B cell (primary cell): ENCODE measurements at regions not wholly inside any gene's neighbourhood (a gene's known extent, or its start where the extent isn't known, plus 50 kb on each side); places are given as distances from the start of the nearest gene placed in this dataset.

Experiments used
- ATAC-seq: fragments of 200-7000 bp; cut with Tn5 transposase; one replicate; pipeline ENCODE4 v1.10.0; 2021; ENCODE audit warnings: low read depth, mild to moderate bottlenecking, moderate number of reproducible peaks, moderate library complexity
- CTCF ChIA-PET: fragments of 350-600 bp; sonication (Branson Sonifier 250); formaldehyde crosslinking; loops from one replicate; lab custom pipeline; 2021; ENCODE audit warnings: antibody characterized with exemption, inconsistent platforms; lab: Charles Lee
- POLR2A ChIA-PET: fragments of 350-600 bp; sonication (Branson Sonifier 250); formaldehyde crosslinking; loops from one replicate; lab custom pipeline; 2021; ENCODE audit warnings: antibody characterized with exemption; lab: Charles Lee
- DNase-seq: peaks from one replicate; pipeline ENCODE4 v3.0.0; 2013
- H2AFZ ChIP-seq: 2 replicates; pipeline ENCODE4 v1.6.1; 2012; ENCODE audit warnings: mild to moderate bottlenecking, low read depth, low read length; ENCODE audit not compliant: insufficient read depth, poor library complexity, severe bottlenecking
- H3K27ac ChIP-seq, 2 donors: 1 replicate in 1 of 2; 2 replicates in 1 of 2; pipeline ENCODE4 v1.5.1; 2012 to 2013; ENCODE audit warnings: low read length in 2 of 2, mild to moderate bottlenecking in 2 of 2, moderate library complexity in 1 of 2
- H3K27me3 ChIP-seq, 4 experiments: fragments of 200-600 bp in 1 of 4; sonication (generic) in 1 of 4; replicated peaks in 1 of 4; 1 replicate in 2 of 4; 2 replicates in 2 of 4; pipeline versions ENCODE4 v1.6.1 to v1.7.0; 2013 to 2016; ENCODE audit warnings: low read length in 3 of 4, mild to moderate bottlenecking in 2 of 4, mixed read lengths in 1 of 4, moderate library complexity in 1 of 4; ENCODE audit not compliant: insufficient read depth in 4 of 4, control insufficient read depth in 3 of 4; ENCODE audit errors: control extremely low read depth in 1 of 4
- H3K36me3 ChIP-seq, 2 experiments: replicated peaks in 1 of 2; 1 replicate in 1 of 2; 2 replicates in 1 of 2; pipeline versions ENCODE4 v1.6.1 to v1.7.1; 2013; ENCODE audit warnings: low read length in 1 of 2; ENCODE audit not compliant: insufficient read depth in 2 of 2, control insufficient read depth in 1 of 2; ENCODE audit errors: control extremely low read depth in 1 of 2, extremely low read depth in 1 of 2
- H3K4me1 ChIP-seq, 2 donors: fragments of 200-600 bp in 1 of 2; sonication (generic) in 1 of 2; 1 replicate in 1 of 2; 2 replicates in 1 of 2; pipeline versions ENCODE4 v1.5.1 to v1.6.1; 2013 to 2017; ENCODE audit warnings: low read length in 2 of 2; ENCODE audit not compliant: control insufficient read depth in 2 of 2, insufficient read depth in 2 of 2
- H3K4me2 ChIP-seq: replicated peaks from 2 replicates; pipeline ENCODE3; 2012; ENCODE audit warnings: mild to moderate bottlenecking, low read depth, low read length; ENCODE audit not compliant: poor library complexity, severe bottlenecking
- H3K4me3 ChIP-seq, 5 experiments: fragments of 200-600 bp in 1 of 5; sonication (generic) in 1 of 5; 1 replicate in 3 of 5; 2 replicates in 2 of 5; pipeline versions ENCODE4 v1.5.1 to v1.7.0; 2011 to 2016; ENCODE audit warnings: low read length in 4 of 5, mild to moderate bottlenecking in 4 of 5, low read depth in 2 of 5, control low read depth in 1 of 5, moderate library complexity in 1 of 5; ENCODE audit not compliant: insufficient read depth in 1 of 5; ENCODE audit errors: control extremely low read depth in 1 of 5, extremely low read depth in 1 of 5
- H3K79me2 ChIP-seq: fragments of 200-600 bp; sonication (generic); one replicate; pipeline ENCODE4 v1.6.0; 2016; ENCODE audit warnings: low read length; ENCODE audit not compliant: control insufficient read depth, insufficient read depth
- H3K9ac ChIP-seq: fragments of 200-600 bp; sonication (generic); 2 replicates; pipeline ENCODE4 v1.6.1; 2017; ENCODE audit warnings: mild to moderate bottlenecking, low read length, moderate library complexity
- H3K9me3 ChIP-seq, 3 donors: one replicate each; pipeline versions ENCODE4 v1.6.1 to v1.7.1; 2013; ENCODE audit warnings: low read length in 2 of 3; ENCODE audit not compliant: control insufficient read depth in 2 of 3, insufficient read depth in 1 of 3; ENCODE audit errors: control extremely low read depth in 1 of 3
- H4K20me1 ChIP-seq: 2 replicates; pipeline ENCODE4 v1.6.0; 2012; ENCODE audit warnings: mild to moderate bottlenecking, low read length; ENCODE audit not compliant: insufficient read depth, control insufficient read depth, poor library complexity, severe bottlenecking
- H3K27ac Mint-ChIP-seq: one replicate; pipeline ENCODE4 v1.8.0; 2021; ENCODE audit warnings: mixed read lengths
- H3K27me3 Mint-ChIP-seq: one replicate; pipeline ENCODE4 v1.8.0; 2021; ENCODE audit warnings: mixed read lengths
- H3K4me1 Mint-ChIP-seq: one replicate; pipeline ENCODE4 v1.8.0; 2021; ENCODE audit warnings: mixed read lengths
- H3K4me3 Mint-ChIP-seq: one replicate; pipeline ENCODE4 v1.8.0; 2021; ENCODE audit warnings: mixed read lengths
- H3K9me3 Mint-ChIP-seq: one replicate; pipeline ENCODE4 v1.8.0; 2022; ENCODE audit warnings: mixed read lengths; ENCODE audit not compliant: insufficient read depth
- EZH2 ChIP-seq: IDR thresholded peaks from 2 replicates; pipeline ENCODE4 v1.6.1; 2012; ENCODE audit warnings: borderline replicate concordance, low read depth, mild to moderate bottlenecking, moderate library complexity, low read length; ENCODE audit not compliant: insufficient read depth, poor library complexity, severe bottlenecking
- WGBS: methylation state at CpG from one replicate; pipeline ENCODE4 v1.1.5; 2013; ENCODE audit warnings: missing lambda C conversion rate; ENCODE audit not compliant: insufficient coverage; 5-methylcytosine and 5-hydroxymethylcytosine counted together
- intact Hi-C: fragments of 100-400 bp; cut with micrococcal nuclease; formaldehyde crosslinking; loops from one replicate; pipeline ENCODE4 v1.10.0; 2022
- TF ChIP-seq, protein P1 (sequence below): fragments of 200-600 bp; IDR thresholded peaks from one replicate; pipeline ENCODE4 v1.8.0; 2022; ENCODE audit warnings: antibody characterized with exemption, mild to moderate bottlenecking

DNA sequence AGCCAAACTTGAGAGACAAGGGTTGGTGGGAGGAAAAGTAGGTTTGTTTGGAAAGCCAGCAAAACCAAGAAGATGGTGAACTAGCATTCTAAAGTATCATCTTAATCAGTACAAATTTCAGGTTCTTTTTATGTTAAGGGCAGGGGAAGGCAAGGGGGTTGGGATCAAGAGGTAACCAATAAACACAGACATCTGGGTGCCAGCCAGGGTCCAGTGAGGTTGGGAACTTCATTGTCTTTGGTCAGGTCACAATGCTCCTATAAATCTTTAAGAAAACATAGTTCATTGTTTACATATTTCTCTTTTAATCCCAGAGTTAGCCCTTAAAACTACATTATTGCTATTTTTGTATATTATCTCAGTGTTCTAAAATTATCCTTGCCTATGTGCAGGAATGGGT, 126.2 kb upstream of the NR5A2 start:
- Histone ChIP-seq H3K9ac (no peak overlapping the region), H2AFZ (no peak overlapping the region), H3K27ac (no peak overlapping the region), H3K4me3 (no peak overlapping the region), H3K9me3 (peaks cover 0 to 1% (median 0%) of the 10 kb centered on the region in 3 donors), H3K27me3 (peaks cover 0 to 7% (median 2%) of the 10 kb centered on the region in 4 experiments), H3K4me2 (no peak overlapping the region), H4K20me1 (no peaks in the 10 kb centered on the region), H3K36me3 (no peaks in the 10 kb centered on the region), H3K79me2 (no peaks in the 10 kb centered on the region), H3K4me1 (no peaks in the 10 kb centered on the region)
- TF ChIP-seq, protein P1, sequence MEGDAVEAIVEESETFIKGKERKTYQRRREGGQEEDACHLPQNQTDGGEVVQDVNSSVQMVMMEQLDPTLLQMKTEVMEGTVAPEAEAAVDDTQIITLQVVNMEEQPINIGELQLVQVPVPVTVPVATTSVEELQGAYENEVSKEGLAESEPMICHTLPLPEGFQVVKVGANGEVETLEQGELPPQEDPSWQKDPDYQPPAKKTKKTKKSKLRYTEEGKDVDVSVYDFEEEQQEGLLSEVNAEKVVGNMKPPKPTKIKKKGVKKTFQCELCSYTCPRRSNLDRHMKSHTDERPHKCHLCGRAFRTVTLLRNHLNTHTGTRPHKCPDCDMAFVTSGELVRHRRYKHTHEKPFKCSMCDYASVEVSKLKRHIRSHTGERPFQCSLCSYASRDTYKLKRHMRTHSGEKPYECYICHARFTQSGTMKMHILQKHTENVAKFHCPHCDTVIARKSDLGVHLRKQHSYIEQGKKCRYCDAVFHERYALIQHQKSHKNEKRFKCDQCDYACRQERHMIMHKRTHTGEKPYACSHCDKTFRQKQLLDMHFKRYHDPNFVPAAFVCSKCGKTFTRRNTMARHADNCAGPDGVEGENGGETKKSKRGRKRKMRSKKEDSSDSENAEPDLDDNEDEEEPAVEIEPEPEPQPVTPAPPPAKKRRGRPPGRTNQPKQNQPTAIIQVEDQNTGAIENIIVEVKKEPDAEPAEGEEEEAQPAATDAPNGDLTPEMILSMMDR = no peak
- TF ChIP-seq EZH2 = no peak
- Mint-ChIP-seq H3K9me3 (no peaks in the 10 kb centered on the region), H3K27ac (no peak overlapping the region), H3K4me3 (no peak overlapping the region), H3K4me1 (no peaks in the 10 kb centered on the region), H3K27me3 (peaks cover 26% of the 10 kb centered on the region)
- ChIA-PET POLR2A (no interaction called here), CTCF (no interaction called here)
- no peak for ATAC-seq
- intact Hi-C loops = no loop called here
- no peak for DNase-seq

DNA sequence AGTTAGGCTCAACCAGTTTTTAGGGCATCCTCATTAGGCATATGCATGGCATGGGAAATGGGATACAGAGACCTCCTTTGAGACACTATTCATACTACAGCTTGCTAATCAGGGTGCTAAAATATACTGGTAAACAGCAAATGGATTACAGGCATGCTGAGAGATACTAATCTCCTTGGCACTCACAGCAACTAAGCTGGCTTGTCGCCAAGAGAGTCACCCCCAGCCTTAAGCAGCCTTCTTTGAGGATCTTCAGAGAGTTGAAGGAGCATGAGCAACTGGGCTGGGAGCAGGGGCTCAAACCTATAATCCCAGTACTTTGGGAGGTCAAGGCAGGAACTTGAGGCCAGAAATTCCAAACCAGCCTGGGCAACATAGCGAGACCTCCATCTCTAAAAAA, 120.1 kb upstream of the NR5A2 start:
- peaks cover 6% of the 10 kb centered on the region for H3K27me3 Mint-ChIP-seq
- Histone ChIP-seq H3K4me1 (no peaks in the 10 kb centered on the region), H3K9me3 (no peaks in the 10 kb centered on the region), H3K4me2 (no peak overlapping the region), H3K27ac (no peak overlapping the region), H4K20me1 (no peaks in the 10 kb centered on the region), H3K79me2 (no peaks in the 10 kb centered on the region), H3K27me3 (no peaks in the 10 kb centered on the region), H3K4me3 (no peak overlapping the region), H3K36me3 (no peaks in the 10 kb centered on the region), H3K9ac (no peak overlapping the region), H2AFZ (no peak overlapping the region)
- no peak for DNase-seq
- no peaks in the 10 kb centered on the region for H3K9me3 Mint-ChIP-seq
- ATAC-seq = no peak
- no peak overlapping the region for H3K4me3 Mint-ChIP-seq
- WGBS = no CpG with 5 or more reads among the region's 2 CpGs
- POLR2A ChIA-PET = no interaction called here
- no peaks in the 10 kb centered on the region for H3K4me1 Mint-ChIP-seq
- CTCF ChIA-PET = no interaction called here
- TF ChIP-seq EZH2 = no peak
- TF ChIP-seq, protein P1 = no peak
- no peak overlapping the region for H3K27ac Mint-ChIP-seq
- intact Hi-C loops = no loop called here
